Mucosa of gallbladder (tissue), 1 donor: ENCODE measurements at regions not wholly inside any gene's neighbourhood (a gene's known extent, or its start where the extent isn't known, plus 50 kb on each side); places are given as distances from the start of the nearest gene placed in this dataset.
"Not testable (repeated sequence)": the region's sequence is repeated elsewhere in the genome, so short reads cannot be mapped to it uniquely, and the experiment has no call there.

Experiments
- DNase-seq: peaks from one replicate; pipeline ENCODE4 v3.0.0-alpha.2; 2020; ENCODE audit warnings: low spot score
- donor health status: DM: no; HTN: no; CAD: no.

DNA sequence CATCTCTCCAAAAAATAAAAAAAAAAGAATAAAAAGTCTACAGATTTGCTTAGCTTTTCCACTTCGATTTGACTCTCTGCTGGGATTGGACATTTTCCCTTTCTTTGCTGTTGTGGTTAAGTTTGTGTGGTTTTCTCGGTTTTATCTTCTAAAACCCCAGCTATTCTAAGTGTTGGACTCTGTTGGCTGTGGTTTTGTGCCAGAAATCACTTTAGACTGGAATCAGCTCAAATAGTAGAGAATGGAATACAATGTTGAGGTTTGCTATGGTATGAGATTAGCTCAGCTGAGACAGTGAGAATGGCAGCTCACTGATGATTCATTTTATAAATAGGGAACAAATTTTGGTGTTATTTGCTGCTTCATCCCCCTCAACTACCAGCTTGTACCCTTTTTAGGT lies 116.0 kb downstream of the BUB3 start:
- no peak for DNase-seq

DNA sequence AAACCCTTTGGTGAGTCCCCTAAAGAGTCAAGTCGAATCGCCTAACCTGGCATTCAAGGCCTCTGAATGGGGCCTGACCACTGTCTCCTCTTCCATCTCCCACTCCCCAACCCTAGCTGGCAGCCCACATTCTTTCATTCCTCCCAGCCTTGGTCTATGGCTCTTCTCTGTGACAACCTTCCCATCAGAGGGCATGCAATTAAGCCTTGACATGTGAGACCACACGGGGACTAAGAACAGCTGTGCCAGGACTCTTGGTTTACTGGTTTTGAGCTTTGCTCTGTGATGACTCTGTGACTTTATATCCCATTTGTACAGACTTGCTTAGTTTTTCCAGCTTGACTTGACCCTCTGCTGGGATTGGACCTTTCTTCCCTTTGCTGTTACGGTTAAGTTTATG lies 116.6 kb downstream of the BUB3 start:
- DNase-seq, result no peak

DNA sequence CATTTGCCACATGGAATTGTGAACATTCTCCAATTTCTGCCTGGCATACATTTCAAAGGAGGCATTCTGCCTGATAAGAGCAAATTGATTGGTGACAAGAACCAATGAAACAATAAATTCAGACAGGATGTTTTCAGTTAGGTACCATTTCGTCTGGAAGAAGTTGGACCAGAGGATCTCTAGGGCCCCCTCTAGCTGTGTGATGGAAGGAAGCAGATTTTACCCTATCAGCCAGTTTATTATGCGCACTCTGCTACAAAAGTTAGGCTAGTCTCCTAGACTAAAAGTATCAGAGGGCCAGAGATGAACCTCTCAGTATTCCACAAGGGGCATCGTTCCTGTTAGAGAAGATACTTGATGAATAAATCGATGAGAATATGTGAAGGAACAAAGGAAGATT lies 118.0 kb downstream of the BUB3 start:
- DNase-seq, result no peak

DNA sequence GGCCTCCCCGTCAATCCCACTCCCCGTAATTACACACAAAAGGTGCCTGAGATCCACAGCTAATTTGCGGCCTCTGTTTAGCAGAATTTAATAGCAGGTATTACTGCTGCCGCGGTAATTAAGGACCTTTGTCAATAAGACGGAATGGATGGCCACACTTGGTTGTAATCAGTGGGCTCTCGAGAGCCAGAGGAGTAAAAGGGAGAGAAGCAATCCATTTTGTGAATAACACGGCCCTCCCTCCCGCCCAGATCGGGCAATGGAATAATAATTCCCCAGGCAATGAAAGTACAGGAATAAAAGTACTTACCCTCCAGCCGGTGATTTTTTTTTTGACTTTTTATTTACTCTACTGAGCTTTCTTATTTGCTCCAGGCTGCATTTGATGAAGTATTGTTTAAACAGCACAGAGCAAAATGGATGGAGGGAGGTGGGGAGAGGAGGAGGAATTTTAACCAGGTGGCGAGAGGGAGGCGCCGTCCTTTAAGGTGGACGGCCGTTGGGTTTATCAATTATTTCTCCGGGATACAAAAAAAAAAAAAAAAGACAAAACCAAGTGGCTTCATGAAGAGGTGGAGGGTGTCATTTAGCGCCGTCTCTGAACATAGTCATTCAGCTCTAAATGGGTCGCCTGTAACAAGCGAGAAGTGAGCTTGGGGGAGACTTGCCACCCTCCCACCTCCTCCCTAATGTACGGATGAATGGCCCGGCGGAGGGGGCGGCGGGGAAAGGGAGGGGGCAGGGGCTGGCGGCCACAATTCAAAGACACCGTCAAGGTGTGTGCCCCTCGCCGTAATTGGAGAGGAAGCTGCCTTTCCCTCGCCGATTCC lies 120.3 kb downstream of the BUB3 start:
- no peak for DNase-seq

DNA sequence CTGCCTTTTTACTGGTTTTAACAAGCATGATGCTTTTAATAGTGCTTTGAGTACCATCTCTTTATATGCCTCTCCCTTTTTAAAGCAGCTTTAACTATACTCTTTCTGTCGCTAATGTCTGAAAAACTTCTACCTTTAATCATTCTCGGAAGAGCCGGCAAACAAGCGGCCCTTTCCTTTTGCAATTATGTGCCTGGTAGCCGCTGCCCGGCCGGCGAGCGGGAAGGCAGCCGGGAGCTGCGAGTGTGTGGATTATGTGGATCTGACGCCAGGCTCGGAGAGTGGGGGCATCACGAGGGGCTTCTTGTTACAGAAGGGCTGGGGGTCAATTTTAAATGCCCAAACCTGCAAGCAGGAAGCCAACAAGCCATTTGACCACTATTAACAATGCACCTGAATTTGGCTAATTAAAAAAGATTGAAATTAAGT lies 120.9 kb downstream of the BUB3 start:
- DNase-seq, result no peak

DNA sequence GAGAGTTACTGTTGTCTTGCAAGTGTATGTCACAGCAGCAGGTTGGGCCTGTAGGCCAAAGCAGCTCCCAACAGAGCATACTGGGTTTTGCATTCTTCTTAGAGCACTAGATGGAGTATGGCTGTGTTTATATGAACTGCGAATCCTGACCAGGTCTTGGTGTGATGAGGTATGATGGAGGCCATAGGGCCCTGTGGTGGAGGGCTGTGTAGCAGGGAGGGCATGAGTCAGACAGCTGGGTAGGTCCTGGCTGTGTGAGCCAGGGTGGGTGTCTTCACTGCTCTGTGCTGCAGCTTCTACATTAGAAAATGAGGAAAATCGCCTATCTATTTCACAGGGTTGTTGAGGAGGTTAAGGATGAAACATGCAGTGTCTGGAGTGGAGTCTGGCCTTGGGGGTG lies 124.2 kb downstream of the BUB3 start:
- no peak for DNase-seq

DNA sequence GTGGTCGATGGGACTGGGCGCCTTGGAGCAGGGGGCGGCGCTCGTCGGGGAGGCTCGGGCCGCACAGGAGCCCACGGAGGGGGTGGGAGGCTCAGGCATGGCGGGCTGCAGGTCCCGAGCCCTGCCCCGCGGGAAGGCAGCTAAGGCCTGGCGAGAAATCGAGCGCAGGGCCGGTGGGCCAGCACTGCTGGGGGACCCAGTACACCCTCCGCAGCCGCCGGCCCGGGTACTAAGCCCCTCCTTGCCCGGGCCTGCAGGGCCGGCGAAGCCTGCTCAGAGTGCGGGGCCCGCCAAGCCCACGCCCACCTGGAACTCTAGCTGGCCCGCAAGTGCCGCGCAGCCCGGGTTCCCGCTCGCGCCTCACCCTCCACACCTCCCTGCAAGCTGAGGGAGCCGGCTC lies 129.2 kb downstream of the BUB3 start:
- DNase-seq, result not testable (repeated sequence)

DNA sequence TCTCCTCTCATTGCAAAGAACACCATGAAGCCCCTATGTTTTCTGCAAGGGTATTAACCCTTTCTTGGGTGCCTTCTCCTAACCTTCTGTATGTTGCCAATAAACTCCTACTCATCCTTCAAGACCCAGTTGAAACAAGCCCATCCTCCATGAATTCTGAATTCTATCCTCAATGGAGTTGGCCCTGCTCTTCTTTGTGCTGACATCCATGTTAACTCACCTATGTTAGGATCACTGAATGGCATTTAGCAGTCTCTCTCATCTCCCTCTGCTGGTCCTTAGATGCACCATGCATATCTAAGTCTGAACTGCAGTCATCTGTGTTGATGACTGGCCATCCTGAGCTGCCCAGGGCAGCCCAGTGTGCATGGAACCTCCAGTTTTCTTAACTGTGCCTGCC lies 129.8 kb downstream of the BUB3 start:
- DNase-seq, result no peak

DNA sequence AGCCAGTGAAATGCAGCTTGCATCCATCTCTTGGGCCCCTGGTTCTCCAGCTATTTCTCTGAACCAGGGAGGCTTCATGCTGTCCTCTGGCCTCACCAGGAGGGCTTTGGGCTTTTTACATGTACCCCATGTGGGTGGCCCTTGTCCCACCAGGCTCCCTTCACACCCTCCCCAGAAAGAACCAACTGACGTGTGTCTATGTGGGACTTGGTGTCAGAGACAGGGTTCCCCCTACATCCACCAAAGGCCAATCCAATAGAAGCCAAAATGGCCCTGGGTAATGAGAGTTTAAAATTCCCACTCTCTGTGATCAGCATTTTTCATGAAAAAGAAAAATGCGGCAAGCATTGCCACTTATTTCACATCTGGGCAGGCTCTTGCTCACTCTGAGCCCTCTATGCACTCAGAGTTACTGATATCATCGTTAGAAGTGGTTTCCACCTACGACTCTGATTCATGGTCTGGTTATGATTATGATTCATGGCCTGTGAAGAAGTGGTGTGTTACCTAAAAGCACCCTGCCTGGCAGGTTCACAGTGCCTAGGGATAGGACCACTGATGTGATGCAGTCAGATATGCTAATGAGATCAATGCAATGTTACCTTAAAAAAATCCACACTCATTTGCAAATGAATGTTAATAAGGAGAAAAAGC lies 133.5 kb downstream of the BUB3 start:
- no peak for DNase-seq

DNA sequence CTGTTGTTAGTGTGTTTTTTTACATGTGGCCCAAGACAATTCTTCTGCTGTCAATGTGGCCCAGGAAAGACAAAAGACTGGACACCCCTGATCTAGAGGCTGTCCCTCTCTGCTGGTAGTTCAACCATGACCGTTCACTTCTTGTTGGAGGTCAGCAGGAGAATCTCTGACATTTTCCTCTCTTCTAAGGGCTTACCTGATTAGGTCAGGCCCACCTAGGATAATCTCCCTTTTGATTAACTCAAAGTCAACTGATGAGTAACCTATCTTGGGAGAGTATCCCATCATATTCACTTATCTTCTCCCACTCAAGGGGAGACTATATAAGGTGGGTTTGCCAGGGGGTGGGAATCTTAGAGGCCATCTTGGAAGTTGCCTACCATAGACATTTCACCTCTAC lies 135.2 kb downstream of the BUB3 start:
- DNase-seq, result no peak

DNA sequence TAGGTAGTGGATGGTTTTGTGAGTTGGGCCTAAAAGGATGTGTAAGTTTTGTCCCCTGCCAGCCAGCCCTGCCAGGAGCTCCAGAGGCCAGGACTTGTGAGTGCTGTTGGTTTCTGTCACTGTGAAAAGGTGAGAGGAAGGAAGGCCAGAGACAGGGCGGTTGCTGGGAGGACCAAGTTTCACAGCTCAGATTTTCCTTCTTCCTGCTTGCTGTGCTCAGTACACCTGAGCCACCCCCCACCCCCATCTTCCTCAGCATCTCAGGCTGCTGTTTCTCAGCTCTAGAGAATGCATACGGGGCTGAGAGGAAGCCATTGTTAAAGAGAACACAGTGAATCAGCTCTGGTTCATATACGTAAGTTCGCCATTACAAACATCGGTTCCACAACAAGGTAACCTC lies 139.9 kb downstream of the BUB3 start:
- no peak for DNase-seq

DNA sequence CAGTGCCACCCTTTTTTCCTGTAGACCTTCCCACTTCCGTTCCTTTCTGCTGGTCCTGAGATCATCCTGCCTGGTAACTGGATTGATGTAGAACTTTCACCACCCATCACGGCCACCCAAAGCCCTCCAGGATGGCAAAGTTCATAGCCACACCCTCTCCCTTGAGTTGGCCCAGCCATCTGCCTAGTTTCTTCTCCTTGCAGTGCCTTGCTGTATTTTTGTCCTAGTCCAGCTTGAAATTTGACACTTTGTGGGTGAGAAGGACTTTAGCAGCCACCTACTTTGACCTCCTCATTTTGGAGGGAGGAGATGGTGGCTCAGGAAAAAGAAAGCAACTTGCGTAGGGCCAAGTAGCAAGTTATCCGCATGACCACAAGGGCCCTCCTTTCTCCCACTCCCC lies 140.7 kb downstream of the BUB3 start:
- DNase-seq, result no peak

DNA sequence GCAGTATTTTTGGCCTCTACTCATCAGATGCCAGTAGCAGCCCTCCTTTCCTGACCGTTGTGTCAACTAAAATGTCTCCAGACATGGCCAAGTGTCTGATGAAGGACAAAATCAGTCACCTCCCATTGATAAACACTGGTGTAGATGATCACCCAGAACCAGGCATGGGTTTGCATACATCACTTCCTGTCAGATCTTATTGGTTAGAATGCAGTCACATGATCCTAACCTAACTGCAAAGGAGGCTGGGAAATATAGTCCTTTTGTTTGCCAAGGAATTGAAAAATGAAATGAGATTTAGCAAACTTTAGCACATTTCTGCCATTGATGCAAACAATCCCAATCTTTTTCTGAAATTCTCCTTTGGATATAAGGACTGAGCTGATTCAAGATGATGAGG lies 141.4 kb downstream of the BUB3 start:
- no peak for DNase-seq

DNA sequence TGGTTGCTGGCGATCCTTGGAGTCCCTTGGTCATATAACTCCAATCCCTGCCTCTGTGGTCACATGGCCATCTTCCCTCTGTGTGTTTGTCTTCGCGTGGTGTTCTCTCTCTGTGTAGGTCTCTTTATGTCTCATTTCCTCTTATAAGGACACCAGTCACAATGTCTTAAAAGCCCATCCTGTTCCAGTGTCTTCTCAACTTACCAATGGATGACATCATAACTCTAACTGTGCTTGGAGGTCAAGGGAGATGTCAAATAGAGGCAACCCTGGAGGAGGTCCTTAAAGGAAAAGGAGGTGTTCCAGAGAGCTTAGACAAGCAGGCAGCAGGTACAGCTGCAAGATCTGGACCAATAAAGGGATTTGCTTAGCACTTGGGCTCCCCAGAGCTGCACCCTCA lies 143.0 kb downstream of the BUB3 start:
- no peak for DNase-seq

DNA sequence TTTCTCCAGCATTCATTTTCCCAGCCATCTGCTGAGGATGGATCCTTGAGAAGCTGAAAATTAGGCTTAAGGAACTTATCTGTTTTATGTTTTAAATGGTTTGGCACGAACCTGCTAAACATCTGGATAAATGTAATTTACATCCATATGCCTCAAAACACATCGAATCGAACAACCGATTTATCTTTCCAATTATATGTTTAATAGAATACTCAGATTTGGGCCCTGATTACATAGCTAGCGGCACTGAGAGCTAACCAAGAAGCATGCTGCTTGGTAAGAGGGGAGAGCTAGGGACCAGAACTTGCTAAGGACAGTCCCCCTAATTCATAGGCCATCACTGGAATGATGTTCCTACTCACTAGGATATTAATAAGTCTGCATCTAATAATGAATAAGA lies 144.4 kb downstream of the BUB3 start:
- no peak for DNase-seq

DNA sequence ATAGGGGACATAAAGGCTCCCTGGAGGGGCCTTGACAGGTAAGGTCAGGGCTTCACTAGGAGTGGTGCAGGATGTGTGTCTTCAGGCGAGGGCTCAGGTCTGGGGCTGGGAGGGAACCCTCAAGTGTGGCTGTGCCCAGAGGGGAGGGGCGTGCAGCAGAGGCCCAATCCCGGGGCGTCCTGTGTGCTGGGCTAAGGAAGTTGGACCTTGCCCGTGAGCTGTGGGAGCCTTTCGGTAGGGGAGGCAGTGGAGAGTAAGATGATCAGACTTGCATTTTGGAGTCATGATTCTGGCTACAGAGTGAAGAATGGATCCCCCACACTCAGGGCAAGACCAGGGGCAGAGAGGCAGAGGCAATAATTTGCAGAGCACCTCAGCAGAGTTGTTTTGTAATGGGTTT lies 145.4 kb downstream of the BUB3 start:
- DNase-seq, result no peak

DNA sequence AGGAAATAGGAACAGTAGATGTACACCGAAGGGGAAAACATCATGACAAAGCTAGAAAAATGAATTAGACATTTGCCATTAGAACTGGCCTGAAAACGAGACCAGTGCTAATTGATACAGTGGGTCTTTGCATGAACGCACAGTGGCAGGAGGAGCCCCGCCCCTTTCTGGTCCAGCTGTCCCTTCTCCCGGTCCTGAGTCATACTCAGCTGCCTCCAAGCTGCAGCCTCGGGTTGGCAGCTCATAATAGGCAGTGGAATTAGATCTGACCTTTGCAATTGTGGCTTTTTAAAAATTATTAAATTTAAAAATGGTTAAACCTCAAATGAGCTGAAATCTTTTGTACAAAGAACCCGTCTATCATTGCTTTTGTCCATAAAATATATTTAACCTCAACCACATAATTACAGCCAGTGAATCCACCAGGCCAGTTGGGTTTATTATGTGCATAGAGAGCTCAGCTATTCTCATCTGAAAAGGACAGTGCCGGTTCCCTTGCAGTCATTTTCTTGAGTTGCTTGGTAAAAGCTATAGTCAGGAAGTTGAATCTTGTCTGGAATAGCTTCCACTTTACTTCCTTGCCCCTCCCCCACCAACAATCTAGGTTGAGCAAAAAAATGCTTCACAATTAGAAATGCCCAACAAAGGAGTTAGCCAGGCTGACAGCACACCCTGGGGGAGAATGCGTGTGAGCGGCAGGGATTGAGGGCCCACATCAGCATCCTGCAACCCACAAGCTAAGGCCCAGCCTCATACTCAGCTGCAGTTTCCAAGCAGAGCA lies 147.1 kb downstream of the BUB3 start:
- no peak for DNase-seq

DNA sequence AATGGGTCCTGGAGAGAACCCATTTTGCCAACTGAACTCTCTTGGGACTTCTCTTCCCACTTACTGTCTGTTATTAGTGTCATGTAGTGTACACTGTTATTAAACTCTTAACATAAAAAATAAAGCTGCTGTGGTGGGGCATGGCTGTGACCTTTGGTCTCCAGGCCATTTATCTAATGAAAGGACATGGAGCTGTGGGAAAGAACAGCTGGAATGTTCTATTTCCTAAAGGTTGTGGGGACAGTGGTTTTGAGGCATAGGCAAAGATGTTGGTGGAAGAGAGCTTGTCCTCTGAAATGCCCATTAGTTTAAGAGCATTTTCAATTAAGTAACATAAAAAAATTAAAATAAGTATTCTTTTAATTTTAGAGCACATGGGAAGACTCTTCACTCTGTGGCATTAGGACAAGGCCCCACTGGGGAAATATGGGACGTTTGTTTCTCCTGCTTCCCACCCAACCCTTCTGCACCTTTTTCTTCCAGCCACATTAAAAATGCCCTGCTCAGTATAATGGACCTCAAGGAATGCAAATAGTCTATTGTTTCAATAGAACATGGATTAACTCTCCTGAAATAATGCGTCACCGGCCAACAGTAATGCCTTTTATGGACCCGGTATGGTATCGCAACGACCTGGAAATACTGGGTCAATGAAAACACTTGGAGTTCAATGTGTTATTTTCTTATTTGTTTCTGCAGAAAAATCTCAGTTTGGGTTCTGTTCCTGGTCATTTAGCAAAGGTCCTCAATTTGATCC lies 149.6 kb downstream of the BUB3 start:
- no peak for DNase-seq

DNA sequence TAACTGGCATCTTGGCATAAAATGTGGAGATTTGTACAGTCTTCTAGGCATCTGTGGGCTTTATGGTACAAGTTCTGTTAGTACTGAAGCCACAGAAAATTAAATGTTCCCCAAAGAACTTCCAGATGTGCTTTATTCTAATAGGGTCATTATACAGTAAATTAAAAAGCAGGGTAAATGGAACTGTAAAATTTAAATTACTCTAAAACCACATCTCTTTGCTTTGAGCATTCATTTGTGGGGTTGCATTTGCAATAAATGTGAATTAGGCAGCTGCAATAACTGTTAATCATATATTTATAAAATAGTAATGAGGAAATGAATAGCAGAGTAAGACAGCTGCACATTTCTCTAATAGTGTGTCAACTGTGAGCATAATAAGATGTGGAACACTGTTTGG lies 151.5 kb downstream of the BUB3 start:
- no peak for DNase-seq

DNA sequence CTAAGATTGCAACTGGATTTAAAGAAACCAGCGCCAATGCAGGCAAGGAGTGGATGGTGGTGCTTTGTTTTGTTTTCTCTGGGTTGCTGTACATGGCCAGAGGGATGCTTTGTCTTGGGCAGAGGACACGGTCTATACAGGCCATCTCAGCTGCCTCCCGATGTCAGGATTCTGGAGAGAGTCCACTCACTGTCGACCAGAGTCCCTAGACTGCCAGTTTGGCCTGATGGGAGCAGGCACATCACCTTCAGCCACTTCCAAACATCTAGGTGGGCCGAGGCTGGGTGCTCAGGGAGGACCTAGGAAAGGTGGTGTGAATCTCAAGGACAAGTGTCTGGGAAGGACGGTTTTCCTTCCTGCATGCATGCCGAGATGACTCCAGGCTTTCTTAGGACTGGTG lies 152.1 kb downstream of the BUB3 start:
- DNase-seq, result no peak

DNA sequence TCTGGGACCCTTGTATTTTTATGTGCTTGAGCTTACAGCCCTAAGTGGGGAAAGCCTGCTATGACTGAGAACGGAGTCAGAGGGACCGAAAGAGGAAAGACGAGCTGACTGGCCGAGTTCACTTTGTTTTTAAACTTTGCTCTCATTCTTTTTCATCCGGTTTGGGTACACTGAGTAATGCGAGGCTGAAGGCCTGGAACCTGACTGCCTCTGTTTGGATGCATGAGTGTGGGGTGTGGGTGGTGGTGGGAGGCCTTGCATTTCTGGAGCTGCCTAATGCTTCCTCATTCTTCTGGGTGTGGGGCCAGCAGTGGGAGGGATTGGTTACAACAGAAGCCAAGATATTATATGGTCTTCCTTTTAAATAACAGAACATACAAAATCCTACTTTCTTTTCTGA lies 155.5 kb downstream of the BUB3 start:
- no peak for DNase-seq

DNA sequence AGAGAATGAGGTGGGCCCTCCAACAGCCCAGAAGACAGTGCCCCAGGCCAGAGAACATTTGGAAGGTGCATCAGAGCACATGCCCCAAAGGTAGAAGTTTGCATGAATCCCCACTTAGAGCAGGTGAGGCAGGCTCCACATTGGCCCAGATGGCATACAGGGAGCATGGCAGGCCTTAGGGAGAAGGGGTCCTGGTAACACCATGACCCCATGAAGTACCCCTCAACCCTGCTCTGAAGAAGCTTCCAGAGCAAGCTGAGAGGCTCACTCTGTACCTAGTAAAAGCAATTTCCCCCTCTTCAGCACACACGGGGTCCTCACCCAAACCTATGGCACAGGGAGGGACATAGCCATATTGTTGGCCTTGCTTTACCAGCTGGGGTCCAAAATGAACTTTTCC lies 162.6 kb downstream of the BUB3 start:
- DNase-seq, result no peak
